Mesenteric fat pad (tissue), 1 donor: ENCODE measurements at regions not wholly inside any gene's neighbourhood (a gene's known extent, or its start where the extent isn't known, plus 50 kb on each side); places are given as distances from the start of the nearest gene placed in this dataset.
"Not testable (repeated sequence)": the region's sequence is repeated elsewhere in the genome, so short reads cannot be mapped to it uniquely, and the experiment has no call there.

Source experiments
- DNase-seq: peaks from one replicate; pipeline ENCODE4 v3.0.0-alpha.2; 2020; ENCODE audit warnings: low spot score
- donor health status: DM: yes; HTN: yes; CAD: no.

DNA sequence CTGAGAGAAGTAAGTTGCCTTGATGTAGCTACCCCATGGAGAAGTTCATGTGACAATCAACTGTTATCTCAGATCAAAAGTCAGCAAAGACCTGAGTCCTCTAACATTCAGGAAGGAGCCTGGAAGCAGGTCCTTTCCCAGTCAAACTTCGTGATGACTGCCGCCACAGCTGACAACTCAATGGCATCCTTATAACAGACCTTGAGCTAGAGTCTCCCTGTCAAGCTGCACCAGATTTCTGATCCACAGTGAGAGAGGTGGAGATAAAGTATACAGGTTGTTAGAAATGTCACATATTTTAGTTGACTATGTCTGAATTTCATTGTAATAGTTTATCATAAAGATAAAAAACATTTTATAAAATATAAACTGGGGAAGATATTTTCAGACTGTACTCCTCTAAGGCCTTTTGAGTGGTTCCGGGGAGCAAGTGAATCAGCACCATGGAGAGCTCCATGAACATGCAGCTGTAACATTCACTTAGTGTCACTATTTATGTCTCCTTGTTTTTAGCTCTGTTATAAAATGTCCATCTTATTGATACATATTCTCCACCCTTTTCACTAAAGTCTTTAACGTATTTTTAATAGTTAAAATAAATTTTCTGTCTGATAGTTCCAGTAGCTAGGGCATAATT is 1653.5 kb upstream of the AGA start:
- DNase-seq, result no peak

DNA sequence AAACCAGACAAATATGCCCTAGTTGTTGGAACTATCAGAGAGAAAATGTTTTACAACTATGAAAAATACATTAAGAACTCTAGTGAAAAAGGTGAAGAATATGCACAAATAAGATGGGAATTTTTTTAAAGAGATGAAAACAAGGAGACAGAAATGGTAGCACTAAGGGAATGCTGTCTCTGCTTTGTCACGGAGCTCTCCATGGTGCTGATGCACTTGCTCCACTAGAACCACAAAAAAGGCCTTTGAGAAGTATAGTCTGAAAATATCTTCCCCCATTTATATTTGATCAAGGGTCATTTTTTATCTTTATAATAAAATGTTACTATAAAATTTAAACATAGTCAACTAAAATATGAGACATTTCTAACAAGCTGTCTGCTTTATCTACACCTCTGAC is 1655.5 kb upstream of the AGA start:
- no peak for DNase-seq

DNA sequence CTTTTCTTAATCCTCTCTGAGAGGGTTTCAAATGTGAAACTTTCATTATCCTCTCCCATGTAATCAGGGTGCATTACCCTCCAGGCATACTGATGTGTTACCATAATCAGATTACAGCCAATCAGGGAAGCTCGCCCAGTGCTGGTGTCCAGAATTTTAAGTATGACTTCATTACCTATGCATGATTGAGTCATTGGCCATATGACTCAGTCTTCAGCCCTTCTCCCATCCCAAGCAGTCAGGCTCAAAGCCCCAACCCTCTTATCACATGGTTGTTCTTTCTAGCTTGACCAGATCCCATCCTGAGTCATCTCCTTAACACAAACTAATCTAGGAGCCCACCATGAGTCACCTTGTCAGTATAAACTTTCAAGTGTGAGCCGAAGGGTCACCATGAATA is 1668.1 kb upstream of the AGA start:
- DNase-seq, result no peak

DNA sequence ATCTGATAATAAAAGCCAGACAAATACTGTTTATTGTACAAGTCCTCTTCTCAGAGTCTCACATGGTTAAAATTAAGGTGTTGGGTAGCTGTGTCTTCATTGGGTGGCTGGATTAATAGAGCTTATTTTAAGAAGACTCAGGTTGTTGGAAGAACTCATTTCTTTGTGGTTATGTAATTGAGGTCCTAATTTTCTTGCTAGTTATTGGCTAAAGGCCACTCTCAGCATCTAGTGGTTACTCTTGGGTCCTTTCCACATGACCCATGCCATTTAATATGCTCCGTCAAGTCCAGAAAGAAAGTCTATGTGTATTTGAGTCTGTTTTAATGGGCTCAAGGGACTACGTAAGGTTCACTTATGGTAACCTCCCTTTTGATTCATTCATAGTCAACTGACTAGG is 1668.6 kb upstream of the AGA start:
- DNase-seq, result no peak

DNA sequence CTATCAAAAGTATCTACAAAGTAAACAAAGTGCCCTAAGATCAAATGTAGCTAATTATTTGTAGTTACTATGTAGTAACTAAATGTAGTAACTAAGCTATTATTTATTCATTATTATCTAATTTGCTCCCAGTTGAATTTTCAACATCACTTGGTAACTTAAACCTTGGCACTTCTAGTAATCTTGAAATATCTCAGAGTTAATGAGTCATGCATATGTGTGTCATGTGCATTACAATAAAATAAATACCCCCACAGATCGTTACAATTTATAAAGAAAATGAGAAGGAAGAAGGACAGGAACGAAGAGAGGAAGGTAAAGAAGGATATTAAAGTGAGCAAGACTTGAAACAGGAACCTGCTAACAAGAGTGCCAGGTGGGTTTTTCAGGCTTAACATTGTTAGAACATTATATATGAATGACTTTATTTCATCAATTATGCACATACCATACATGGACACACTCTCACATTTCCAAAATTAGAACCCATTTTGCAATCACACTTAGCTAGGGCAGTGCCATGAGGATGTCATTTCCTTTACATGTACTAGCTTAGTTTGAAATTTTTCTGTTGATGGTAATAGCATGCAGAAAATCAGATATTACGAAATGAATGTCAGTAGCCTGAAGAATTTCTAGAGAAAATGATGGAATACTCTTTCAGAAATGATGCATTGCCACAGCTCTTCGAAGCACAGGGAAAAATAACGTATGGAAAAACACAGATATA is 1670.4 kb upstream of the AGA start:
- DNase-seq, result no peak

DNA sequence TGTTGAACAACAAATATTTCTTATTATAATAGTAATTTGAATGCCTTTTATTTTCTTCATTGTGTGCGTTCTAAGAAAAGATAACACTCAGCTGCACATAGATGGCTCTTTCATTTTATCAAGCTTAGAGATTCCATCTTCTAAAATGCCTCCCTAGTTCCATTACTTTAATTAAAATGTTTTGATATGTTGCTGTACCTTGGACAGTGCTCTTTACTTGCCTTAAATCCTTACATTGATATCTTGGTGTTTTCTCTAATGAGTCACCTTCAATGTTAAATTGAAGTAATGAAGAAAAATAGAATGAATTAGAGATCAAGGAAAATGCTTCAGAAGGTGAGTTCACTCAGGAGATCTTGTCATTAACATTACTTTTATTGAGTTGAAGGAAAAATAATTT is 1672.4 kb upstream of the AGA start:
- no peak for DNase-seq

DNA sequence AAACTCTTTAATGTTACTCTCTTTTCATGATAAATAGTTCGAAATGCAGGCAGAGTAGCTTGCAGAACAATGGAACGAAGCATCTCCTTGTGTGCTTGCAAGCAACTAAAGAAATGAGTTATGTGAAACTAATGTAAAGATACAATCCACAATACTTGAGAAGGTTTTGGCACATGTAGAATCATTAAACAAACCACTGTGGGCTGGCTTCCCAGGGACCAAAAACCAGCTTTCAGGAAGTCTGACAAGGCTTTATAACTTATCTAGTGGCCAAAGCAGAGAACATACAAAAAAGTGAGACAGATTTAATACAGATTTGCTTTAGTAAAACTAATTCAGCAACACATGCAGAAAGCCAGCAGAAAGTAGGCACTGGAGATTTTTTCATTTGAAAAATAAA is 1673.8 kb upstream of the AGA start:
- no peak for DNase-seq

DNA sequence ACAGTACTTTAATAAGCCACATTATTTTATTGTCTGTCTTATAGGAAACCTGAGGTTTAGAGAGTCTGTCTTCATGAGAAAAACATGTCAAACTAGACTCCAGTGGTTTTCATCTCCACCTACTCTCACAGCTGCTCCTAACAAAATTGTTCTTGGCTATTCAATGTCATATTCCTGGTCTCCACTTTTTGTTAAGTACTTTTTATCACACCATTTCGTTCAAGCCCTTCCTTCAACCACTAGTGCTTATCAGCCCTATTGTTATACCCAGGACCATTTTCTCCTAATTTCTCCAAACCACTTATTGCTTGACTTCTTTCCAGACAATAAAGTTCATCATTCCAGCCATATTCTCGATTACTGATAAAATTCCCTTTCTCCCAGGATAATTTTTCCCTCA is 1674.3 kb upstream of the AGA start:
- DNase-seq, result no peak

DNA sequence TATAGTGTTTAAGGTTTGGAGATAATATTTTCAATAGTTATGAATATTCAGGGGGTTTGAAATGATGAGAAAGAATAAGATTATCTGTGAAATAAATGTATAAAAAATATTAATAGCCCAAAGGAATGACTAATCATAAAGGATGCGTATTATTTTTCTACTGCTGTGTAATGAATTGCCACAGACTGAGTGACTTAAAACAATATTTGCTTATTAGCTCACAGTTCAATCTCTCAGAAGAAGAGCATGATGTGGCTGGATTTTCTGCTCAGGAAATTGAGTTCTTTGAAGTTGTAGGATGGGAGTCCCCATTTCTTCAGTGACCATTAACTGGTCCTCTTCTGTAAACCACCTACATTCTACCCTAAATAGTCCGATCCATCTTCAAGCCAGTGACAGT is 1680.8 kb upstream of the AGA start:
- DNase-seq, result no peak

DNA sequence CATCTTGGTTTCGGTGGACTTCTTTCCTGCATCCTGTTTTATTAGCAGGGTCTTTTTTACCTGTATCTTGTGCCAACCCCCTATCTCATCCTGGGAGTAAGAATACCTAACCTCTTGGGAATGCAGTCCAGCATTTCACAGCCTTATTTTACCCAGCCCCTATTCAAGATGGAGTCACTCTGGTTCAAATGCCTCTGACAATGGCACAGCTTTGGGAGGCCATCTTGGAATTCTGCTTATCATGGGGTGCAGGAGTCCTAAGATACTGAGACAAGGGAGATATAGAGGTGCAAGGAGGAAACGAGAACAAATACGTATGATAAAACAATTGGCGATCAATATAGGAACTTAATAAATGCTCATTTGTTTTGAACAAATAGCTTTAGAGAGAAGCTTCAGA is 1682.2 kb upstream of the AGA start:
- no peak for DNase-seq

DNA sequence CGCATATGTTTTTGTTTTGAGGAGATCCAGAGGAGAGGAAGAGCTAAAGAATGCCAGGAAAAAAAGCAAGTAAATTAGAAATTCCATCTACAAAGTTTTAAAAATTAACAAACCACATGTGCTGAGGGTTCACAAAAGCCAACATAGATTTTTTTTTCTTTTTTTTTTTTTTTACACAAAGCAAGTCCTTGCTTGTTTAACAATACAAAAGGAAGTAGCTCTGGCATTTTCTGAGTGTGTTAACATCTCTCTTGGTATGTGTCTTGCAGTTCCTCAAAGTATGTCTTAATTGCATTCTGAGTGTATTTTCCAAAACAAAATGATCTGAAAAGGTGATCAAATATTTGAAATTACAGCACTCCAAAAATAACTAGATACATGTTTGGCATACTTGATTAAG is 1682.7 kb upstream of the AGA start:
- no peak for DNase-seq

DNA sequence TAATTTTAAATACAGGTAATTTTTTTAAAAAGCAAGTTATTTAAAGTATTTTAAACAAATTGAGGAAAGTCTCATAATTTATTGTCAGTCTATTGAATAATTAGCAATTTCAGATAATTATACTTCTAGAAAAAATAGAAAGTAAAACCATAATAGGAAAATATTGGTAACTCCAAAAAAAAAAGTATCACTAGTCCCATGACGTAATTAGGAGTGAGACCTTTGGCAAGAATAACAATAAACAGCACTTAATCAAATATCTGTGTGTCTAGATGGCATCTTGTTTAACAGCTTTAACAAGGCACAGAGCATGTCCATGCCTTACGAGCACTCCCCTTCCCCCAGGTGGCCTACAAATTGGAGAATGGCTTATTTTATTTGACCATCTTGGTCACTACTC is 1683.6 kb upstream of the AGA start:
- no peak for DNase-seq

DNA sequence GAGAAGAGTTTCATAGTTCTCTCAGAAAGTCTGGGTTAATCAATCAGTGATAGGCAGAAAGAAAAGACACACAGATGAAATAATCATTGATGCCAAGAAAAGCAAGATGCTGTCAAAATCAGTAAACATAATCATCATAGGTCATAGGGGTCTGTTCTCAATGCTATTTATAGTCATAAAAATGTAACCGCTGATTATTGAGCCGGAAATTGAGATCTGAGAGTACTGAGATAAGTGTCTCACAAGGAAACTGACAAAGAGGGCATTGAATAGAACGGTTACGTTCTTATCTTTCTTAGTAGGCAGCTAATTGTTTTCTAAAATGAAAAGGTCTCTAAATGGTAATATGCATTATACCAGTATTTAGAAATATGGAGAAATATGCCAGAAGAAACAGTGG is 1686.1 kb upstream of the AGA start:
- no peak for DNase-seq

DNA sequence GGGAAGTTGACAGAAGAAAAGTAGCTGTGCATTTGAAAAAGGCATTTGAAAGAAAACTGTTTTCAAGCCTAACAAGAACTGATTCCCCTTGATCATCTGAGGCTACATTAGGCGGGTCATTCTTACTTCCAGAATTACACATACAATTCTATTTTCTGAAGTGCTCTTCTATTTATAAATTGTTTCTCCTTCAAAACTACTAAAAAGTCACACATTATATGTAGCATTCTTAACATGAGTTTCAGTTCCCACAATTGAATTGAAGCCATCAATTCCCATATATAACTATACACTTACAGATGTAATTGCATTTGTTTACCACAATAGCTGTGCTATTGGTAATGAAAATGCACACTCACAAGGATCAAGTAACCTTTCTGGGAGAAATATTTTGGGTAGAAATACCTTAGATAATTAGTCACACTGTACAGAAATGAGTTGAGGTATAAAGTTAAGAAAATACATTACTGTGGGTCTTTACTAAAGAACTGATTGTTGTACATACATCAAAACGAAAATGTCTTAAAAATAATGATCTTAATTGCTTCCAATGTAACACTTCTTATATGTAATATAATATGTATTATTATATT is 1688.0 kb upstream of the AGA start:
- no peak for DNase-seq

DNA sequence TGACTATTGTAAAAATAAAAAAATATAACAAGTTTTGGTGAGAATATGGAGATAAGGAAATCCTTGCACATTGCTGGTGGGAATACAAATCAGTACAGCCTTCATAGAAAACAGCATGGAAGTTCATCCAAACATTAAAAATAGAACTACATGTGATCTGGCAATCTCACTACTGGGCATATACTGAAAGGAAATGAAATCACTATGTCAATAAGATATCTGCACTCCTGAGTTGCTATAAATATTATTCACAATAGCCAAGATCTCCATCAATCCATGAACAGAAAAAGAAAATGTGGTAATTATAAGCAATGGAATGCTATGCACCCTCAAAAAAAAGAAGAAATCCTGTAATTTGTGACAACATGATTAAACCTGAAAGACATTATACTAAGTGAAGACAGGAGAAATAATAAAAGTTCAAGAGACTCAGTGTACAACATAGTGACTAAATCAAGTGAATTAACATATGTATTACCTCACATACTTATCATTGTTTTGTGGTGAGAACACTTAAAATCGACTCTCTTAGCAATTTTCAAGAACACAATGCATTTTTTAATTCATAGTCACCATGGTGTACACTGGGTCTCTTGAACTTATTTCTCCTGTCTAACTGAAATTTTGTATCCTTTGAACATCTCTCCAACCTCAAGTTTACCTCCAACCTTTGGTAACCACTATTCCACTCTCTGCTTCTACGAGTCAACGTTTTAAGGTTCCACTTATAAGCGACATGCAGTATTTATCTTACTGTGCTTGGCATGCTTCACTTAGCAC is 1703.7 kb upstream of the AGA start:
- DNase-seq, result no peak

DNA sequence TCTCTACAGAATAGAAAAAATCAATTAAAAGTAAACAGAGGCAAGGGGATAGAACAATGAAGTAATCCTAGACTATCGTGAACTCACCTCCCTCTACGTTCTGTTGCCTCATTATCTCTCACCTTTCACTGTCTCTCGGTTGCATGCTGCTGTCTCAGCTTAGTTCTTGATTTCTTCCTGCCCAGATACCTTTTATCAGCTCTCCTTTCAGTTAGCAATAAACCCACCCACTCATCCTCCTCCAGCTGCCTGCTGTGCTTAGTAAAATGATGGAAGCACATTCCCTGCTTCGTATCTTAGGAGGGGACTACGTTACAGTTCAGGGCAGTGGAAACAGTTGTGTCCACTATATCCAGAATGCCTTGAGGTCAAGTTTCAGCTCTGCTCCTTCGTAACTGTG is 1709.5 kb upstream of the AGA start:
- DNase-seq, result no peak

DNA sequence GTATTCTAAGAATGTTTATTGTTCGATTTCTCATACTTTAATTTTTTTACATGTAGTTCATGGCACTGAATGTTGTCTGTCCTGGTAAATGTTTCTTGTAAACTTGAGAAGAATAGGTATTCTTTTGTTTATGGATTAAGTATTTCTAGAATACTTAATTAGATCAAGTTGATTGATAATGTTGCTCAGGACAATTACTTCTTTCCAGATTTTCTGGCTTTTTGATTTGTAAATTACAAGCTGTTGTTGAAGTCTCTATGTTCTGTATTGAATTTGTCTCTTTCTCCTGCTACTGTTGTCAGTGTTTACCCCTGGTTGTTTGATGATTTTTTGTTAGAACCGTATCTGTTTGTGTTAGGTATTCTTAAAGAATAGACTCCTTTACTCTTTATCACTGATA is 1720.9 kb upstream of the AGA start:
- no peak for DNase-seq

DNA sequence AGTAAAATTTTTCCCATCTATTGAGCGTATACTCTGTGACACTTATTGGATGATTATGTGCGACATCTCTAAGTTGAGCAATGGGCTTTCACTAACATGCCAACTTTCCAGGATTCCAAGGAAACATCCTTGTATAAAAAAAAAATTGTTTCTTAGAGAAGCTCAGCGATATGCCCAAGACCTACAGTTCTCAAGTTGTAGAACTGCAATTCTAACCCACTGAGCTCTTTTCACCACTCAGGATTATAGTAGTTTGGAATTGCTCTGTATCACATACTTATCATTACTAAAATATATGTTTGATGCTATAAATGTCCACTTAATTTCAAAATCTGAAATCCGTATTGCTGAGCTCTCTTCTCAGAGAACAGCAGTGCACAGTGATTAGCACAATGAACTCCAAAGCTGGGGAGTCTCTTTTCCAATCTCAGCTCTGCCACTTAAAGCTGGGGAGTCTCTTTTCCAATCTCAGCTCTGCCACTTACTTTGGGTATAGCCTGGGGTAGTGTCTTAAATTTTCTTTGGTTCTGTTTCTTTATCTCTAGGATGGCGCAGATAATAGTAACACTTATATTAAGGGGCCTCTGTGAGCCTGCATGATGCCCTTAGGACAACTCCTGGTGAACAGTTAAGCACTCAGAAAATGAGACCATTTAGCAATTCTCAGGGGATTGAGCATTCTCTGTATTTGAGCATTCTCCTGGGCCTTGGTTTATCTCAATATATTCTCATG is 1722.2 kb upstream of the AGA start:
- DNase-seq, result no peak

DNA sequence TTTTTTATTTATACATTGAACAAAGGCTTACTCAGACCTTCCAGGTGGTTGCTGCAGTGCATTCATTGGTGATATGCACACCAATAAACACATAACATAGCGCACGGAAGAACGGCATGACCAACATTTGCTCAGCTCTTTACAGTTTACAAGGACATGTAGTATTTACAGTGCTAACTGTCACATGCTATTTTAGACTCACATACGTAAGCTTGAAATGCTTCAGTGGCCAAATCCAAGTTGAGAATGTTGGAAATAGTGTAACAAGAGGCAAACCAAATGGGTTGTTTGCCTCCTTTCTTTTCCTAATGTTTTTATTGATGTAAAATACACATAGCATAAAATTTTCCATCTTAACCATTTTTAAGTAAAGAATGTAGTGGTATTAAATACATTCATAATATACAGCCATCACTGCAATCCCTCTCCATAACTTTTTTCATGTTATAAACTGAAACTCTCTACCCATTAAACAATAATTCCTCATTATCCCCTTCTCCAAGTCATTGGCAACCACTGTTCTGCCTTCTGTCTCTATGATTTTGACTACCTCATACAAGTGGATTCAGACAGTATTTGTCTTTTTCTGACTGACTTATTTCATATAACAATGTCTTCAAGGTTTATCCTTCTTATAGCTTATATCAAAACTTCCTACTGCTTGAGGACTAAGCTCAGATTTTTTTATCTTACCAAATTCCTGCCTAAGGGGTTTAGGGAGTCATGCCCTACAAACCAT is 1722.9 kb upstream of the AGA start:
- DNase-seq, result no peak

DNA sequence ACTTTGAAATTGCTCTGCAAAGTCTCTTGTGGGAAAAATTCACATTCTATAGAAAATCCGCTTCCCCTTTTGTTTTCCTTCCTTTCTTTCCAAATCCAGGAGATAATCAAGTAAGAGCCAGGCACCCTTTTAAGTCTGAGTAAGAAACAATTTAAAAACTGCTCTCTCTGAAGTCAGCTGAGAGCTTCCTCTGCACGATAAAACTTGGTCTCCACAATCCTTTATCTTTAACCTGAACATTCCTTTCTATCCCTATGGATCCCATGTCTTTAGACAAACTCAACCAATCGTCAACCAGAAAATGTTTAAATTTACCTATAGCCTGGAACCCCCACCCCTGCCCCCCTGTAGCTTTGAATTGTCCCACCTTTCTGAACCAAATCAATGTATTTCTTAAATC is 1723.6 kb upstream of the AGA start:
- DNase-seq, result no peak

DNA sequence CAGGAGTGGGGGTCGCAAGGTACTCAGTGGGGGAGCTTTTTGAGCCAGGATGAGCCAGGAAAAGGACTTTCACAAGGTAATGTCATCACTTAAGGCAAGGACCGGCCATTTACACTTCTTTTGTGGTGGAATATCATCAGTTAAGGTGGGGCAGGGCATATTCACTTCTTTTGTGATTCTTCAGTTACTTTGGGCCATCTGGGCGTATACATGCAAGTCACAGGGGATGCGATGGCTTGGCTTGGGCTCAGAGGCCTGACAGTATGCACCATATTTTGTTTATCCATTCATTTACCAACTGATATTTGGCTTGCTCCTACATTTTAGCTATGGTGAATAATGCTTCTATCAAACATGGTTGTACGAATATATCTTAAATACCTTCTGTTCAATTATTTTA is 1728.1 kb upstream of the AGA start:
- DNase-seq, result not testable (repeated sequence)
